OCI-LY7 (cell line): ENCODE measurements at regions not wholly inside any gene's neighbourhood (a gene's known extent, or its start where the extent isn't known, plus 50 kb on each side); places are given as distances from the start of the nearest gene placed in this dataset.

Source experiments
- BruUV-seq: library from RNA; stranded (reverse); fragments of 400-500 nt; replicated peaks from 2 replicates; lab custom pipeline; 2021; lab: Mats Ljungman, UMichigan
- CTCF ChIA-PET: fragments of 300-600 bp; sonication (Branson Sonifier 250); formaldehyde crosslinking; loops from one replicate; lab custom pipeline; 2022; ENCODE audit warnings: antibody characterized with exemption; ENCODE audit not compliant: unreplicated experiment; lab: Charles Lee
- POLR2A ChIA-PET: fragments of 300-600 bp; sonication (Branson Sonifier 250); formaldehyde crosslinking; loops from one replicate; lab custom pipeline; 2022; ENCODE audit warnings: antibody characterized with exemption; lab: Charles Lee
- DNase-seq: peaks from one replicate; pipeline ENCODE4 v3.0.0-alpha.2; 2015; ENCODE audit warnings: low spot score
- H2AFZ ChIP-seq: fragments of 200-600 bp; sonication (generic), shearing (Covaris generic); 2 replicates; pipeline ENCODE4 v1.6.1; 2014; ENCODE audit warnings: mild to moderate bottlenecking, antibody characterized with exemption, low read length, moderate library complexity
- H3K27ac ChIP-seq: fragments of 200-600 bp; sonication (generic); 2 replicates; pipeline ENCODE4 v1.5.1; 2014; ENCODE audit warnings: mixed run types, low read depth, mild to moderate bottlenecking, moderate library complexity, low read length, inconsistent platforms; ENCODE audit not compliant: poor library complexity, severe bottlenecking
- H3K36me3 ChIP-seq: fragments of 200-600 bp; sonication (generic); 2 replicates; pipeline ENCODE4 v1.6.1; 2014; ENCODE audit warnings: mild to moderate bottlenecking, antibody characterized with exemption, low read length, moderate library complexity, mixed read lengths; ENCODE audit not compliant: insufficient read depth
- H3K4me1 ChIP-seq: fragments of 200-600 bp; sonication (generic); 2 replicates; pipeline ENCODE4 v1.5.1; 2014; ENCODE audit warnings: mild to moderate bottlenecking, low read length; ENCODE audit not compliant: insufficient read depth, poor library complexity, severe bottlenecking
- H3K4me2 ChIP-seq: fragments of 200-600 bp; sonication (generic); 2 replicates; pipeline ENCODE4 v1.6.1; 2014; ENCODE audit warnings: mild to moderate bottlenecking, low read length
- H3K4me3 ChIP-seq: fragments of 200-600 bp; sonication (generic); 2 replicates; pipeline ENCODE4 v1.5.1; 2014; ENCODE audit warnings: mild to moderate bottlenecking, low read depth, low read length; ENCODE audit not compliant: poor library complexity, severe bottlenecking
- H3K79me2 ChIP-seq: fragments of 200-600 bp; sonication (generic); 2 replicates; pipeline ENCODE4 v1.6.1; 2016; ENCODE audit warnings: low read depth, mild to moderate bottlenecking, low read length, moderate library complexity, mixed read lengths; ENCODE audit not compliant: insufficient read depth
- H3K9me2 ChIP-seq: fragments of 200-600 bp; sonication (generic); 2 replicates; pipeline ENCODE4 v1.6.1; 2016; ENCODE audit warnings: mild to moderate bottlenecking, low read length, mixed read lengths; ENCODE audit not compliant: insufficient read depth
- H3K9me3 ChIP-seq: fragments of 200-600 bp; sonication (generic); 2 replicates; pipeline ENCODE4 v1.6.1; 2014; ENCODE audit warnings: mild to moderate bottlenecking, mixed run types, low read length, mixed read lengths
- H4K20me1 ChIP-seq: fragments of 200-600 bp; sonication (generic); 2 replicates; pipeline ENCODE4 v1.6.1; 2014; ENCODE audit warnings: mild to moderate bottlenecking, antibody characterized with exemption, low read length, moderate library complexity, mixed read lengths; ENCODE audit not compliant: insufficient read depth
- CTCF ChIP-seq: fragments of 200-600 bp; sonication (generic); conservative IDR thresholded peaks from 2 replicates; pipeline ENCODE4 v1.5.1; 2014; ENCODE audit warnings: mild to moderate bottlenecking, antibody characterized with exemption, low read length, moderate library complexity, mixed read lengths
- EZH2phosphoT487 ChIP-seq: fragments of 200-600 bp; sonication (generic); IDR thresholded peaks from 2 replicates; pipeline ENCODE4 v1.6.1; 2018; ENCODE audit warnings: low read depth, borderline replicate concordance, mild to moderate bottlenecking, mixed run types, antibody characterized with exemption, low read length, moderate library complexity, mixed read lengths
- intact Hi-C: fragments of 100-400 bp; cut with micrococcal nuclease; formaldehyde crosslinking; loops from one replicate; pipeline ENCODE4 v1.10.0; 2022; ENCODE audit not compliant: unreplicated experiment

GRCh38 chr9:116003397-116003796 lies 150.2 kb upstream of the PAPPA start:
- Histone ChIP-seq H3K36me3 (no peaks in the 10 kb centered on the region), H3K27ac (no peak overlapping the region), H4K20me1 (no peaks in the 10 kb centered on the region), H3K9me3 (no peaks in the 10 kb centered on the region), H3K9me2 (no peaks in the 10 kb centered on the region), H2AFZ (no peak overlapping the region), H3K4me1 (no peaks in the 10 kb centered on the region), H3K4me2 (no peak overlapping the region), H3K4me3 (no peak overlapping the region), H3K79me2 (no peaks in the 10 kb centered on the region)
- intact Hi-C loops: no loop called here
- no peak for TF ChIP-seq CTCF
- no peak for TF ChIP-seq EZH2phosphoT487
- ChIA-PET POLR2A (no interaction called here), CTCF (no interaction called here)
- DNase-seq: no peak
- no TSS peak for BruUV-seq

- Histone ChIP-seq H3K4me3 (no peak overlapping the region), H4K20me1 (no peaks in the 10 kb centered on the region), H3K4me1 (no peaks in the 10 kb centered on the region), H3K36me3 (no peaks in the 10 kb centered on the region), H2AFZ (no peak overlapping the region), H3K9me3 (no peaks in the 10 kb centered on the region), H3K79me2 (no peaks in the 10 kb centered on the region), H3K4me2 (no peak overlapping the region), H3K27ac (no peak overlapping the region), H3K9me2 (no peaks in the 10 kb centered on the region)
- intact Hi-C loops: no loop called here
- no peak for DNase-seq
- ChIA-PET POLR2A (interaction anchor here (0.6 kb wide), 3 partner anchors 40 to 1469 kb away, joined by 4 to 5 read pairs (median 5); no protein-coding TSS in a partner anchor), CTCF (no interaction called here)
- BruUV-seq: no TSS peak
- no peak for TF ChIP-seq CTCF
- no peak for TF ChIP-seq EZH2phosphoT487
Measured at GRCh38 chr9:116005205-116005604, 148.4 kb upstream of the PAPPA start.

- no peaks in the 10 kb centered on the region for H3K4me1 ChIP-seq
- H3K9me2 ChIP-seq: no peaks in the 10 kb centered on the region
- no peak for DNase-seq
- H4K20me1 ChIP-seq: no peaks in the 10 kb centered on the region
- H3K36me3 ChIP-seq: no peaks in the 10 kb centered on the region
- BruUV-seq: no TSS peak
- ChIA-PET POLR2A (no interaction called here), CTCF (no interaction called here)
- no peak overlapping the region for H2AFZ ChIP-seq
- intact Hi-C loops: no loop called here
- no peak overlapping the region for H3K4me3 ChIP-seq
- H3K27ac ChIP-seq: no peak overlapping the region
- TF ChIP-seq CTCF (no peak), EZH2phosphoT487 (no peak)
- no peaks in the 10 kb centered on the region for H3K9me3 ChIP-seq
- H3K79me2 ChIP-seq: no peaks in the 10 kb centered on the region
- no peak overlapping the region for H3K4me2 ChIP-seq
Measured at GRCh38 chr9:116007824-116008223, 145.8 kb upstream of the PAPPA start.
